Esophagus muscularis mucosa (tissue), 3 donors: ENCODE measurements at regions not wholly inside any gene's neighbourhood (a gene's known extent, or its start where the extent isn't known, plus 50 kb on each side); places are given as distances from the start of the nearest gene placed in this dataset.

Experiments used
- CTCF ChIP-seq, 3 experiments: fragments of 200-600 bp in 2 of 3; fragments of 450-650 bp in 1 of 3; sonication (generic) in 2 of 3; IDR thresholded peaks; one replicate each; pipeline ENCODE4 v1.5.1; 2017 to 2019; ENCODE audit warnings: antibody characterized with exemption in 3 of 3, mild to moderate bottlenecking in 2 of 3, moderate library complexity in 1 of 3
- POLR2AphosphoS5 ChIP-seq, 2 donors: sonication (generic); formaldehyde crosslinking; IDR thresholded peaks; one replicate each; pipeline ENCODE4 v1.6.1; 2017; ENCODE audit warnings: antibody characterized with exemption in 2 of 2

- TF ChIP-seq CTCF (IDR thresholded peaks at IDR 0.05): no peak
- TF ChIP-seq POLR2AphosphoS5 (IDR thresholded peaks at IDR 0.05): no peak
These were observed 396.9 kb upstream of the TMTC1 start for GRCh38 chr12:30180602-30181001.
